GM19035 (cell line): ENCODE measurements at regions not wholly inside any gene's neighbourhood (a gene's known extent, or its start where the extent isn't known, plus 50 kb on each side); places are given as distances from the start of the nearest gene placed in this dataset.
"Not testable (repeated sequence)": the region's sequence is repeated elsewhere in the genome, so short reads cannot be mapped to it uniquely, and the experiment has no call there.

Experiments used
- ATAC-seq: cut with Tn5 transposase; IDR thresholded peaks from one replicate; pipeline ENCODE4 v1.9.1; 2021; ENCODE audit not compliant: unreplicated experiment

DNA sequence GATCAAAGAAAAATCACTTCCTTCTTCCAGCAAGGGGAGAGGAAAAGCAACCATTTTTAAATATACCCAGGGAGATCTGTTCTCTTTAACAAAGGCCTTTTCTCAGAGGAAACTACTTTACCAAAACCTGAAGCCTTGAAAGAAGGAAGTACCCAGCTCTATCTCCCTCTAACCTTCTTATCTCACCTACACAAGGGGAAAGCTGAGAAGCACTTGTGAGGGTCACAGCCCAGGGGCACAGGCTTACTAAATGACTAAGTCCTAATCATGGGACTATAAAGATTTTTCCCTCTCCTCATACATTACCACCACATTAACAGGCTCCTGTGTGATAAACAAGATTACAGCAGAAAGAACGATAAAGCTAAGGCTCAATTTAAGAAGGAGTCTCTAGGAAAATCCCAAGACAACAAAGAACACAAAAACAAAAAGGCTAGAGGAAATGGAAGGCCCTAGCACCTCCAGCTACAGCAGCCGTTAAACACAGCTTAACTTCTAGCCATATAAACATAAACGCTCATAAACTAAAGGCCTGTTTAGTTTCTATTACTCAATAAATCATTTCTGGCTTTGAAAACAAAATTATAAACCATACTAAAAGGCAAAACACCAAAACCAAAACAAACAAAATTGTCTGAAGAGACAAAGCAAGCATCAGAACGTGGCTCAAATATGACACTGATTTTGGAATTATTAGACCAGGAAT, 284.9 kb upstream of the ECI2 start:
- ATAC-seq = no peak

DNA sequence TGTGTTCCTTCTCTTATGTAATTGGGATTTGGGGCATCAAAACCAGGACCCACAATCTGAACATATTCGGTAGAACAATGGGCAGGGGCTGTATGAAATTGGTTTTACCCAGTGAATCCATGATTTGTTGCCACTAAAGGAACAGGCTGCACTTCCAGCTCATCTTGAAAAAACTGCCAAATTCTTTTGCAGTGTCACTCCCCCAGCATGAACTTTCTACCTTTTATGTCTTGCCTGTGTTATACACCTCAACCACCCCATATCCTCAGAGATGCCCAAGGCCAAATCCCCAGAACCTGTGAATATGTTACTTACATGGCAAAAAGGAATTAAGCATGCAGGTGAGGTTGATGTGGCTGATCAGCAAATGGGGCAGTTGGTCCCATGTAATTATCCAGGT, 280.2 kb upstream of the ECI2 start:
- no peak for ATAC-seq

DNA sequence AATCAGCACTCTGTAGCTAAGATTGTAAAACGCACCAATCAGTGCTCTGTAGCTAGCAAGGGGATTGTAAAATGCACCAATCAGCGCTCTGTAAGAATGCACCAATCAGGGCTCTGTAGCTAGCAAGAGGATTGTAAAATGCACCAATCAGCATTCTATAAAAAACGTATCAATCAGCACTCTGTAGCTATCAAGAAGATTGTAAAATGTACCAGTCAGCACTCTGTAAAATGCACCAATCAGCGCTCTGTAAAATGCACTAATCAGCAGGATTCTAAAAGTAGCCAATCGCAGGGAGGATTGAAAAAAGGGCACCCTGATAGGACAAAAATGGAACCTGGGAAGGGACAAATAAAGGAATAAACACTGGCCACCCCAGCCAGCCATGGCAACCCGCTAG, 278.7 kb upstream of the ECI2 start:
- ATAC-seq = not testable (repeated sequence)

DNA sequence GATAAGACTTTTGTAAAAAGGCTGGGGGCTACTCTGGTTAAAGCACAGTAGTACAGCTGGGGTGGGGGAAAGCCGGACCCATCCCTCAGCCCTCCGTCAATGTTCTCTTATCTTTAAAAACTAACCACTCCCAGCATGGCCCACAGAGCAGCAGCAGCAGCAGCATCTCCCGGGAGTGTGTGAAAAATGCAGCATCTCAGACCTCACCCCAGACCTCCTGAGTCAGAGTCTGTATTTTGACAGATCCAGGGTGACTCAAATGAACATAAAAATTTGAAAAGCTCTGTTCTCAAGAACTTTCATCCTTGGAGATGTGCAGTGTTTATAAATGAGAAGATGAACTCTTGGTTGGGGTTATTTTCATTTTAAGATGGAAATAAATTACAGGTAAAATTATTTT, 277.7 kb upstream of the ECI2 start:
- ATAC-seq = no peak

DNA sequence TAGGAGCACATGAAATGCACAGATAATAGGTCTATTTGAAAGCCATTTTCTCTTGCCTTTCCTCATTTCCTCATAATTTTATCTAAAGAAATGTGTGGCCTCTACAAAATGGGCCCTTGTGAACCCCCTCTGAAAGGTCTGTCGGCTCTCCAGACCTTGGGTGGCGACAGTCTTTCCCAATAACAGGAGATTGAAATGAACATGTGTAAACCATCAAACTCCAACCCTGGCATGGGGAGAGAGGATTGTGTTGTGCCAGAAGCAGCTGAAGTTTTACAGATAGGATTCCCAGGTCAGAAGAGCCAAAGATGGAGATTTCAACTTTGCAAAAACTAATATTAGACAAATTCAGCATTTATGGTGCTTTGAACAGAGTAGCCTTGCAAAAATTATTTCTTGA, 277.1 kb upstream of the ECI2 start:
- no peak for ATAC-seq

DNA sequence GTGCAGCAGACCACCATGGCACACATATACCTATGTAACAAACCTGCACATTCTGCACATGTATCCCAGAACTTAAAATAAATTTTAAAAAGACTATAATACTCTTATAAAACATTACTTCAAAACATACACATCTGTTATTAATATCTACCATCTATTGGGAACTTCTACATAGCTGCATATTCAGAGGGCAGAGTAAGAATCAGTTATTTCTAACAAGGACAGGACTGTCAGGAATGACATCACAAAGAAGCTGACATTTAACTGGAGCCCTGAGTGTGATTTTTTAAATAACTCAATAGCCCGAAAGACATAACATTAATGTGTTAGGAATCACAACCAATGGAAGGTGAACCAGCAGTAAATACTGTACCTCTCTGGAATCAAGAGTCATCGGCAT, 276.7 kb upstream of the ECI2 start:
- no peak for ATAC-seq

DNA sequence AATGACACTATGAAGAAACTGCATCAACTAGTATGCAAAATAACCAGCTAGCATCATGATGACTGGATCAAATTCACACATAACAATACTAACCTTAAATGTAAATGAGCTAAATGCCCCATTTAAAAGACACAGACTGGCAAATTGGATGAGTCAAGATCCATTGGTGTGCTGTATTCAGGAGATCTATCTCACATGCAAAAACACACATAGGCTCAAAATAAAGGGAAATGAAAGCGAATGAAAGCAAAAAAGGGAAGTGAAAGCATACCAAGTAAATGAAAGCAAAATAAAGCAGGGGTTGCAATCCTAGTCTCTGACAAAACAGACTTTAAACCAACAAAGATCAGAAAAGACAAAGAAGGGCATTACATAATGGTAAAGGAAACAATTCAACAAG, 272.3 kb upstream of the ECI2 start:
- peak; percentile 99 for ATAC-seq

DNA sequence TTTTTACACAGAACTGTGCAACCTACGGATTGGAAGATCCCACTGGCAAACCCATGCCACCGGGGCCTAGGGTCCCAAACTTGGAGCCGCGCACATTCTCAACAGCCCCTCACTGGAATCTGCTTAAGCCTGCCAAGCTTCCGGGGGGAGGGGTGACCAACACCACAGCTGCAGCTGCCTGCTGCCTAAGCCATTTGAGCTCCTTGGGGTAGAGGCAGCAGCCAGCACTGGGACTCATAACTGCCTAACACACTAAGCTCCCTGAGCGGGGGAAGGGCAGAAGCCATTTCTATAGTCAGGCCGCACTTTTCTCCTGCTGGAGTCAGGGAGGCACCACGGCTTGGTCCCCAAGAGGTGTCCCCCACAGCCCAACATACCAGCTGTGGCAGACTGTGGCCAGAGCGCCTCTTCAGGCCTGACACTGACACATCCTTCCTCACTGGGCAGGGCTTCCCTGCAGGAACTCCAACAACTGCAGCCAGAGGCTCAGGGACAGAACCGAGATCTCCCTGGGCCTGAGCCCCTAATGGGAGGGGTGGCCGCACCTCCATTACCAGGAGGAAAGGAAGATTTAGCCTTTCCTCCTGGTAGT, 270.3 kb upstream of the ECI2 start:
- ATAC-seq = no peak

DNA sequence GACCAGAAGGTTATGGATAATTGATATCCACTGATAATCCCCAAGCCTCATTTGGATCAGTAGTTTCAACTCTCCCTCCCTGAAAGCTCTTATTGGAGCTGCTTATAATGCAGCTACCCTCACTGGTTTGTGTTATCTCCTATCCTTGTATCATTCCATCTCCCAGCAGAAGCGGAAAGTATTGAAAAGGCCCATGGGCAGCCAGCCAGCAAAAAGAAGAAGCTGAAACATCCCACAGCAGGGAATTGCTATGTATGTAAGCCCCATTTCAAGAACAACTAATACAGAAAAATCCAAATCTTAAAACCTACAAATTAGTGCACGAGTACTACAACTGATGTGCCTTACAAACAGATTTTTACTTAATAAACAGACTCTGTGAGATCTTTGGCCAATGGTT, 269.0 kb upstream of the ECI2 start:
- no peak for ATAC-seq

DNA sequence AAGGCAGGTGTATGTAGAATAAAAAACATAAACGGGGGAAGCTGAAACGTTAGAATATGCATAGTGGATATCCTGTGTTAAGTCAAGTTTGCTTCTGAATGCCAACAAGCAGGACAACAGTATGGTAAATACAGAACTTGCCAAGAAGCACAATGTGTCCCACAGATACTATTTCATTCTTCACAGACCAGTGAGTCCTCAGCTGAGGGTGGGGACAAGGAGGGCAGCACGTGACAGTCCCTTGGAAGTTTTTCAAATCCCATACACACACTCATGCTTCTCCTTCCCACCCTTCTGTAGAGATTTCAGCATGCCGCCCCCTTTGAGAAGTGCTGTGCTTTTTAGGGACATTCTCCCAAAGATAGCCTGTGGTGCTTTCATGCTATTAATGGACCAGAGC, 268.5 kb upstream of the ECI2 start:
- no peak for ATAC-seq

DNA sequence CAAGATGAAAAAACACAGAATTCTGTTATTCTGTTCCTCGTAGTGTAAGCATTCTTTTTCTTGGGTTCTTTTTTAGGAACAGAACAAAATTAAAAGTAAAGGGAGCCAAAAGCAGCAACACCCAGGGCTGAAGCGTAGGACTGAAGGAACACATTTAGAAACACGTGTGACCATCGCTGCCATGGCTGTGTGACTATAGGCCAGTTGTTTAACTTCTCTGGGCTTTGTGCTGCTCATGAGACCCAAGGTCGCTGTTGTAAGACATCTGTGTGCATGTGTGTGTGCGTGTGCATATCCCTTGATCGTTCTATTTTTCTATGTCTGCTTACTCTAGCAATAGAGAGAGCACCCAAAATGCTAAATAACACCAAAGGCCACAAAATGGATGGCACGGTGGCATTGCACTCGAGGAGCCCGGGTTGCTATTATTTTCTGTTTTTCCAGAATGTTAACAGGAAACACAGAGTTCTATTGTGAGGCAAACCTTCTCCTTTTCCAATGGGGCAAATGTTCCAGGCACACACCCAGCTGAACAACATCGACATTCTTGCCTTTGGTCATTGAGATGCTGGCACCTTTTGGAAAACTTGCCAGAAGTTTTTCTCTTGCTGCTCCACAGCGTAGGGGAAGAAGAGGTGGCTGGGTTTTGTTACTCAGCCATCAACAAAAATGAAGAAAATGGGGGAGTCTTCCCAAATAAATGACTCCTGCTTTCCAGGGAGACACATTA, 267.8 kb upstream of the ECI2 start:
- no peak for ATAC-seq

DNA sequence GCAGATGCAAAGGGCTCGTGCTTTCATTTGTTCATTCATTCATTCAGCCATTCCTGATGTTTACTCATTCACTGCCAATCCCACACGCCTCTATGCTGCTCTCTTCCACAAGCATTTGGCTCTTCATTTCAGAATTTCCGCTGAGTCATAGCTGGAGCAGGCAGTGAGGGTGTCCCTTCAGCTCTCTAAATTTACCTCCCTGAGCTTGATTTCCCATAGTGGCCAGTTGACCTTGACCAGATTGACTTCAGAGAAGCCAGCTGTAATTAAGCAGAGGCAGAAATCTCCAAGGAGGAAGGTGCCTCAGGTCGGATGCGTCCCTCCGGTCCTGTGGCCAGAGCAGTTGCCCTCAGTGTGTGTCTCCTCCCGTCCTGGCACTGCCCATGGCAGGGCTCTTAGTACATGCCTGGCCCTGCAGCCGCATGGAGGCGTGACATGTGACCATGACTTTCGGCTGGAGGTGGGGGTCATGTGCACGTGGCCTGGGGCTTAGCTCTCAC, 267.2 kb upstream of the ECI2 start:
- ATAC-seq = no peak

DNA sequence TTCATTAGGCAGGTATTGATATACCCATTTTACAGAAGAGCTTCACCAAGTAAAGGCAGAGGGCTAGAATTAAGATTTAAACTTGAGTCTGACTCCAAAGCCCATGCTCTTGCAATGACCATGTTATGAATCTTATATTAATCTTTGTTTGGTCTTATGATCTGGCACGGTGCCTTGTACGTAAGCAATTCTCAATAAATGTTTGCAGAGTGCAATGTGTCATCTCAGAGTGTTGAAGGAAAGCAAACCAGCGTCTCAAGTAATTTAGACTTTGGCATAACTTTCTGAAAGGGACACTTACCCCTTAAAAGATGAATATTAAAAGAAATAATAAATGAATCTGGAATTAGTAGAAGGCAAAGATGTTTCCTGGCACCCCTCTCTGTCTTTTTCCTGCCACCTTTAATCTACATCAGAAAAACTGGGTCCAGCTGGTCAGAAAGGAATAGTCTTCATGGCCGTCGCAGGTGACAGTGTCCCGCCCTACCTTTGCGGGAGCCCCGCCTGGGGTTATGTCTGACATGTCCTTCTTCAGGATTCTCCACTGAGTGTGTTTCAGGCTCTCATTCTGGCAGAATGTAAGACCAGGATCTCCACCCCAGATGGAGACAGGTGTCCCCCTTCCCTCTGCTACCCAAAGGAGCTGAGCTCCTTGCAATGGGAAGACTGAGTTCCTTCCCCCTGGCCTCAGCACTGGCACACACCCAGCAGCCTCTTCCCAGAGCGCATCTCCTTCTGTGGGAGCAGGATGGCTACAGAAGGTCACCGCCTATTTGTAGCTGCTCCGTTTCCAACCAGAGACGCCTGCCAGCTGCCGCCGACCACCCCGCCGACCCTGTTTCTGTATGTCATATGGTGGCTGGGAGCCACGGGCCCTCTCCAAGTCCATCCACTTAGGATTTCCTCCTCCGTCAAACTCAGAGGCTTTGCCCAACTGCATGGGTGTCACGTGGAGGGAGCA, 266.3 kb upstream of the ECI2 start:
- ATAC-seq = no peak

DNA sequence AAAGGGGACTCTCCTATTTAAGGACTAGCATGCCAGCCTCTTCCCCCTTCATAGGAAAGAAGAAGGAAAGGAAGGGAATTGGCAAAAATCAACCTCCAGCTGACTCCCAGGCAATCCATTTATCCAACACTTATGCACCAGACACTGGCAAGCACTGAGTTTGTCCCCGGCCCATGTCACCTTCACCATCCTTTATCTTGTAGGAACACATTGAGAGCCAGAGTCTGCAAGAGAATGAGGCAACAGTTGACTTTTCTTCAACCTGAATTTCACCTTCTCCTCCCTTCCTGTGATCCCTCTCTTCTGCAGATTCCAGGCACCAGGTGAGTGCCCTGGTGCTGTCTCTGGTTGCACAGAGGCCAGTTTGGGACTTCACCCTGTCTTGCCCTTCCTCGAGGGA, 264.3 kb upstream of the ECI2 start:
- no peak for ATAC-seq

DNA sequence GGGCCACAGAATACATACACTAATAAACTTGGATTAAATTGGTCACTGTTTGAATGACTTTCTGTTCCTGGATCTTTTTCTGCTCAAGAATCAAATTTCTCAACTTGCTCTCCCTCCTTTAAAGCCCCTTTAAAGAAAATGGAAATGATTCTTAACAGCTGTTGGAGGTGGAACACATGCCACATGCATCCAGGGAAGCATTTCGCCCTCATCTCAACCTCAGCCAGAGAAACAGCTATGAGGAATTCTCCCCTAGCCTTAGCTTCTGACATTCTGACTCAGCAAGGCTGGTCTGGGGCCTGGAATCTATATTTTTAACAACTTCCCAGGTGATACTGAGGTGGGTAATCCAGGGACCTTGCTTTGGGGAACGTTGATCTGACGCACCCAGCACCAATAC, 263.4 kb upstream of the ECI2 start:
- ATAC-seq = no peak

DNA sequence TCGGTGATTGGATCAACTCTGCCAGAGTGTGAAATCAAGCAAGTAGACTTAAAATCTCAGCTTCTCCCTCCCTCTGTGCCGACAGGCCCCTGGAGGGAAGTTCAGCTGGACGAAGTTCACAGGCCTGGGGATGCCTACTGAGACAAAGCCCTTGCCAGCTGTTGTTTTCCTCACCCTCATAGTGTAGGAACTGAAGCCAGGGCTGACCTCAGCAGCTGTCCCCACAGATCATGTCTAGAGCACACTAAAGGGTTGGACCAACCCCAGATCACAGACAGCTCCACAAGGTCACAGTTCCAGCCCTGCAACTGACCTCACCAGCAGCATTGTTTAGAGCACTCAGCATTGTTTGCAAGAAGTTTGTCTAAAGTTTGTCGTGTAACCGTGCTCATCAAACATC, 261.9 kb upstream of the ECI2 start:
- no peak for ATAC-seq

DNA sequence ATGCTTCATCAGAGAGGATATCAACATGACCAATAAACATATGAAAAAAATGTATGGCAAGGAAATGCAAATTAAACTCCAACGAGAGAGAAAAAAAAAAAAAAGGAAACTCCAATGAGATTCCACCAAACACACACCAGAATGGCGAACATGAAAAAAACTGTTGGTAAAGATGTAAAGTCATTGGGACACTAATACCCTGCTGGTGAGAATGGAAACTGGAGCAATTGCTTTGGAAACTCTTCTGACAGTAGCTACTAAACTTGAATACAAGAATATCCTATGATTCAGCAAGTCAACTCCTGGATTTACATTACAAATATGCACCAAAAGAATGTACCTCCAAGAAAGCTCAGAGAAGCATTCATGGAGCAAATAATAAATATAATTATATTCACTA, 260.7 kb upstream of the ECI2 start:
- no peak for ATAC-seq

DNA sequence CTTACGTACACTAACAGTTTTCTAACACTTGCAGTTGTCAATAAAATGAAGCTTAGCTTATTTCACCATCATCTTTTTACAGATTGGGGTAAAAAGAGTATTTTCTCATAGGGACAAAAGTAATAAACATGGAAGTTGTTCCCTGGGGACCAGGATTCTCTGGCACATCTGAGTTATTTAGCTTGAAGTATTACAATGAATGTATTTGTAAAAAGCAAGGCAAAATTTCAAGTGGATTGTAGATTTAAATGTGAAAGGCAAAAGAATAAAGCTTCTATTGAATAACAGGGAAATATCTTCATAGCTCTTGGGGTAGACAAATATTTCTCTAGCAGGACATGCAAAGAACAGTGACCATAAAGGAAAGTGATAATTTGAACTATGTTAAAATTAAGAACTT, 260.0 kb upstream of the ECI2 start:
- no peak for ATAC-seq

DNA sequence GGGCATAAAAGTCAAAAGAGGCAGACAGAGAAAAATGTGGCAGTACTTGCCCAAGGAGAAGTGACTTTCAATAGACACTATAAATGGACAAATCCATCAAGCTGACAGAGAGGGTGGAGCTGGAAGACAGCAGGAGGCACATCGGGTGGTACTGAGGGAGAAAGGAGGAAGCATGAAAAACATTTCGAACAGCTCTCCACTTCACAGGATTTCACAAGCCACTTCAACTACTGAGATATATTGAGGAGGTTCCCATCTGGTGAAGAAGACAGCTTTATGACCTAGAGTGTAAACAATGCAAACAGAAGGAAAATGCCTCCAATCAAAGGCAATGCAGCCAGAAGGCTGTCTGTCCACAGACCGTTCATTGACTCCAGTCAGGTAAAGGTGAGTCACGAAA, 259.4 kb upstream of the ECI2 start:
- no peak for ATAC-seq

DNA sequence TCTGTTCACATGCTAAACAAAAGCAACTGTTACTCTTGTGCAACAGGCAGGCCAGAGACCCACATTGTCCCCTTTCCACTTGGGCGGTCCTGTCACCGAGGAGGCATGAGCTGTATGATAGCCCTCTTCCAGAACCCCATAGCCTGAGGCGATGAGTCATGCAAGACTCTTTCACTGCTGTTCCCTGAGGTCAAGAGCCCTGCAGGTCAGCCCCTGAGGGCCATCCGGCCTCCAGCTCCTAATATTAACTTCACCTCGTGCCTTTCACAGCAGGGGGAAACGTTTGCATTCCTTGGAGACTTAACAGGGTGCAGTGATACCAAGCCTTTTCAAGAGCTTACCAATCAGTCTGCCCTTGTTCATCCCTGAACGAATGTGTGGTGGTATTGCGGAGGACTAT, 253.3 kb upstream of the ECI2 start:
- ATAC-seq = no peak

DNA sequence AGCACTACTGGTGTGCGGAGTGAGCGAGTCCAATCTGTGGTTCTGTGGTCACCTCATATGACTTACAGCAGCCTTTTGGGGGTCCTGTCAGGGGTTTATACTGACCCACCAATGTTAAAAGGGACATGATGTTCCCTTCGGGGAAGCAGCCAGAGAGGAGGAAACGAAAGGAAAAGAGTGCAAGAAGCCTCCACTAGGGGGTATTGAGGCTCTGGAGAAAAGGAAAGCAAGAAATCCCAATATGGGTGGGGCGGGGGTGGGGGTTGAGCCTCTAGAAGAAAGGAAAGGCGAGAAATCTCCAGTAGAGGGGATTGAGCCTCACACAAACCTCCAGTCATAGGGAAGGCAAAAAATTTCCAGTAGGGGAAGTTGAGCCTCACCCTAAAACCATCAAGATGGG, 249.3 kb upstream of the ECI2 start:
- ATAC-seq = no peak
